Spleen (tissue), 11 donors: ENCODE measurements at regions not wholly inside any gene's neighbourhood (a gene's known extent, or its start where the extent isn't known, plus 50 kb on each side); places are given as distances from the start of the nearest gene placed in this dataset.

Experiments
- DNase-seq: peaks from one replicate; pipeline ENCODE4 v3.0.0-alpha.2; 2020
- H3K27ac ChIP-seq, 8 donors: fragments of 200-600 bp; sonication (generic) in 7 of 8; 1 replicate in 4 of 8; 2 replicates in 4 of 8; pipeline versions ENCODE4 v1.5.0 to v1.8.0; 2016 to 2021; ENCODE audit warnings: inconsistent platforms in 4 of 8, mild to moderate bottlenecking in 4 of 8, moderate library complexity in 1 of 8
- H3K27me3 ChIP-seq, 7 donors: fragments of 200-600 bp; sonication (generic) in 6 of 7; replicated peaks in 1 of 7; 1 replicate in 4 of 7; 2 replicates in 3 of 7; pipeline versions ENCODE4 v1.5.0 to v1.8.0; 2016 to 2021; ENCODE audit warnings: inconsistent platforms in 3 of 7, mild to moderate bottlenecking in 1 of 7
- H3K36me3 ChIP-seq, 6 donors: fragments of 200-600 bp; sonication (generic) in 5 of 6; 1 replicate in 4 of 6; 2 replicates in 2 of 6; pipeline versions ENCODE4 v1.5.0 to v1.8.0; 2016 to 2021; ENCODE audit warnings: inconsistent platforms in 2 of 6
- H3K4me1 ChIP-seq, 6 donors: fragments of 200-600 bp; sonication (generic) in 5 of 6; 1 replicate in 3 of 6; 2 replicates in 3 of 6; pipeline versions ENCODE4 v1.5.0 to v1.8.0; 2016 to 2021; ENCODE audit warnings: inconsistent platforms in 3 of 6
- H3K4me3 ChIP-seq, 8 donors: fragments of 200-600 bp; sonication (generic) in 7 of 8; 1 replicate in 4 of 8; 2 replicates in 4 of 8; pipeline versions ENCODE4 v1.5.0 to v1.8.0; 2016 to 2021; ENCODE audit warnings: inconsistent platforms in 4 of 8, mild to moderate bottlenecking in 4 of 8, moderate library complexity in 2 of 8
- H3K9me3 ChIP-seq, 8 donors: fragments of 200-600 bp; sonication (generic) in 7 of 8; 1 replicate in 4 of 8; 2 replicates in 4 of 8; pipeline versions ENCODE4 v1.5.0 to v1.8.0; 2016 to 2021; ENCODE audit warnings: inconsistent platforms in 4 of 8
- CTCF ChIP-seq, 11 experiments: fragments of 200-600 bp in 7 of 11; fragments of 450-650 bp in 4 of 11; sonication (generic) in 4 of 11; IDR thresholded peaks in 8 of 11; conservative IDR thresholded peaks in 3 of 11; 1 replicate in 7 of 11; 2 replicates in 4 of 11; pipeline versions ENCODE4 v1.4.0 to v1.8.0; 2016 to 2021; ENCODE audit warnings: antibody characterized with exemption in 11 of 11, inconsistent platforms in 4 of 11, mild to moderate bottlenecking in 1 of 11
- POLR2A ChIP-seq, 3 donors: fragments of 450-650 bp; IDR thresholded peaks; one replicate each; pipeline ENCODE4 v1.5.1; 2017; ENCODE audit warnings: antibody characterized with exemption in 3 of 3, mild to moderate bottlenecking in 1 of 3
- POLR2AphosphoS5 ChIP-seq, 3 donors: sonication (generic); formaldehyde crosslinking; IDR thresholded peaks; one replicate each; pipeline ENCODE4 v1.5.1; 2017; ENCODE audit warnings: antibody characterized with exemption in 3 of 3
- WGBS, 5 donors: extraction: QIAGEN DNeasy Blood & Tissue Kit in 3 of 5; methylation state at CpG; one replicate each; pipeline versions ENCODE4 v1.1.5 to v1.1.7; 2013 to 2018; 5-methylcytosine and 5-hydroxymethylcytosine counted together
- intact Hi-C: fragments of 100-400 bp; cut with DNase I; formaldehyde crosslinking; loops from one replicate; pipeline ENCODE4 v1.15.0; 2023; ENCODE audit warnings: low total_unique reads
- donor health status: healthy with polysubstance abuse.
- donor health status: DM: no; HTN: no; CAD: no; lungs with moderate emphysema.
- donor health status: DM: no; HTN: no; CAD: no.
- donor health status: Bipolar disorder and iron deficiency.
- donor health status: healthy.
- donor health status: DM: no; HTN: no; CAD: no.
- donor health status: DM: yes; HTN: yes; CAD: no.

- 72 to 84% (median 80%) methylated on average over 2 of the region's 2 CpGs for WGBS, 5 donors
- no peak for DNase-seq
- Histone ChIP-seq H3K27ac (no peak overlapping the region), H3K27me3 (no peaks in the 10 kb centered on the region), H3K36me3 (no peaks in the 10 kb centered on the region), H3K4me3 (no peak overlapping the region), H3K9me3 (peaks cover 0 to 30% (median 20%) of the 10 kb centered on the region in 8 donors), H3K4me1 (no peaks in the 10 kb centered on the region)
- TF ChIP-seq CTCF (IDR thresholded peaks at IDR 0.05 in 8 of 11, conservative IDR thresholded peaks at IDR 0.05 in 3 of 11), result no peak
- no peak for TF ChIP-seq POLR2AphosphoS5 (IDR thresholded peaks at IDR 0.05)
- TF ChIP-seq POLR2A (IDR thresholded peaks at IDR 0.05), result no peak
- intact Hi-C loops, result no loop called here
Observed at GRCh38 chr13:90947976-90948375, 399.5 kb upstream of the MIR17HG start.

- no peak overlapping the region for H3K4me3 ChIP-seq
- H3K27ac ChIP-seq, result no peak overlapping the region
- DNase-seq, result no peak
- TF ChIP-seq POLR2A (IDR thresholded peaks at IDR 0.05) (no peak), CTCF (IDR thresholded peaks at IDR 0.05 in 8 of 11, conservative IDR thresholded peaks at IDR 0.05 in 3 of 11) (no peak), POLR2AphosphoS5 (IDR thresholded peaks at IDR 0.05) (no peak)
- H3K36me3 ChIP-seq, result no peaks in the 10 kb centered on the region
- no peaks in the 10 kb centered on the region for H3K4me1 ChIP-seq
- 76 to 100% (median 83%) methylated on average over 1 of the region's 1 CpG for WGBS, 5 donors
- intact Hi-C loops, result no loop called here
- H3K9me3 ChIP-seq, result peaks cover 0 to 30% (median 20%) of the 10 kb centered on the region in 8 donors
- no peaks in the 10 kb centered on the region for H3K27me3 ChIP-seq
Observed at GRCh38 chr13:90950160-90950559, 397.3 kb upstream of the MIR17HG start.

- no peak overlapping the region for H3K4me3 ChIP-seq
- H3K9me3 ChIP-seq, result peaks cover 0 to 27% (median 18%) of the 10 kb centered on the region in 8 donors
- H3K36me3 ChIP-seq, result no peaks in the 10 kb centered on the region
- 82 to 87% (median 84%) methylated on average over 5 of the region's 5 CpGs for WGBS, 5 donors
- intact Hi-C loops, result no loop called here
- H3K27ac ChIP-seq, result no peak overlapping the region
- DNase-seq, result no peak
- no peaks in the 10 kb centered on the region for H3K4me1 ChIP-seq
- no peaks in the 10 kb centered on the region for H3K27me3 ChIP-seq
- TF ChIP-seq POLR2AphosphoS5 (IDR thresholded peaks at IDR 0.05) (no peak), CTCF (IDR thresholded peaks at IDR 0.05 in 8 of 11, conservative IDR thresholded peaks at IDR 0.05 in 3 of 11) (no peak), POLR2A (IDR thresholded peaks at IDR 0.05) (no peak)
Observed at GRCh38 chr13:90951663-90952062, 395.8 kb upstream of the MIR17HG start.

- Histone ChIP-seq H3K27ac (no peak overlapping the region), H3K4me3 (no peak overlapping the region), H3K36me3 (no peaks in the 10 kb centered on the region), H3K27me3 (no peaks in the 10 kb centered on the region), H3K4me1 (no peaks in the 10 kb centered on the region), H3K9me3 (peaks cover 0 to 21% (median 14%) of the 10 kb centered on the region in 8 donors)
- TF ChIP-seq POLR2AphosphoS5 (IDR thresholded peaks at IDR 0.05) (no peak), CTCF (IDR thresholded peaks at IDR 0.05 in 8 of 11, conservative IDR thresholded peaks at IDR 0.05 in 3 of 11) (no peak), POLR2A (IDR thresholded peaks at IDR 0.05) (no peak)
- DNase-seq, result no peak
- intact Hi-C loops, result no loop called here
- 72 to 89% (median 80%) methylated on average over 1 of the region's 1 CpG for WGBS, 5 donors
Observed at GRCh38 chr13:90952326-90952725, 395.2 kb upstream of the MIR17HG start.
